Head of caudate nucleus (tissue), 42 donors: ENCODE measurements at regions not wholly inside any gene's neighbourhood (a gene's known extent, or its start where the extent isn't known, plus 50 kb on each side); places are given as distances from the start of the nearest gene placed in this dataset.
A peak's percentile ranks its signal among the peaks of the same experiment; 100 is the strongest.

Source experiments
- DNase-seq, 42 donors: peaks; one replicate each; pipeline versions ENCODE4 v3.0.0 to v3.0.0-alpha.2; 2020 to 2021; ENCODE audit warnings: mixed read lengths in 7 of 42
- intact Hi-C: fragments of 100-400 bp; cut with DNase I; formaldehyde crosslinking; loops from one replicate; pipeline ENCODE4 v1.15.0; 2022

DNA sequence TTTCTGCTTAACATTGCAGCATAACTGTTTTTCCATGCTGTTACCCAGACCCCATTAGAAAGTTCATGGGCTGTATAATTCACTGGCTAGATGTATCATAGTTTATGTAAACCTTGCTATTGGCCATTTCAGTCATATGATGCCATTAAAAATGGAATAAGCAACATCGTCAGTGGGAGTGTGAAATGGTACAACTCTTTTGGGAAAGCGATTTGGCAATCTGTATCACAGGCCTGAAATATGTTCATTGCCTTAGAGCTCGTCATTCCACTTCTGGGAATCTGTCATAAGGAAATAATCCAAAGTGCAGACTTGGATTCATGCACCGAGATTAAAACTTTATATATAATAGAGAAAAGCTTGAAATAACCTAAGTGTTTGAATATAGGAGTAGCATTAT is 77.9 kb upstream of the KLF4 start:
- DNase-seq = no peak
- intact Hi-C loops = no loop called here

DNA sequence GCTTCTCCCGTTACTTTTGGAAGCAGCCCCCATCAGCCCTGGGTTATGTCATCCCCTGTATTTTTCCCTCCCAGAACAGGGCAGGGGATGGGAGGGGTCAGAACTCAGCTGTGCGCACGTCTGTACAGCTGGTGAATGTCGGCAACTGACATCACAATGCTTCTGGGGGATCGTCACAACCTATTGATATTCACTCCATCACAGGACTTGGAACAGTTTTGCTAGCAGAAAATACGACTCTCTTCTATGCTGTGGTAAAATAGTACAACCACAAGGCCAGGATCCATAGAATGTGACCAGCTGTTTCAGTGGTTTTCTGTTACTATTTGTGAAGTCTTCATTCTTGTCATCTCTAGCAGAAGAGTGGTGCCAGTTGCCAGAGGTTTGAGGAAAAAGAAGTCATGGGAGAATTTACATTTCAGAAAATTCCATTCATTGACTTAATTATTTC is 77.1 kb upstream of the KLF4 start:
- no peak for DNase-seq
- intact Hi-C loops = no loop called here

DNA sequence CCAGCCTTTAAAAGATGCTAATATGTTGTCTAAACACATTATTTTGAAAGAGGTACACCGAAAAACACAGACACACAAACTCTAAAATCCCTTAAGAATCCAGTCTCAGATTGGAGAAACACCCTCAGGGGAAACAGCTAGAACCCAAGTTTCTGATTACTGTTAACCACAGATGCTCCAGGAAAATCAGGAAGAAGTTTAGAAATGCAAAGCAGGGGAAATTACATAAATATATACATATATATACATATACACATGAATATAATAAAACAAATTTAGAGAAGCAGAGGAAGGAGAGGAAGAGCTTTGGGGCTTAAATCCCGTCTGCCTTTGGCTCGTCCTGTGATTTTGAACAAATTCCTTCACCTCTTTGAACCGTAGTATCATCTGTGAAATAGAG is 73.2 kb upstream of the KLF4 start:
- DNase-seq = no peak
- intact Hi-C loops = no loop called here

DNA sequence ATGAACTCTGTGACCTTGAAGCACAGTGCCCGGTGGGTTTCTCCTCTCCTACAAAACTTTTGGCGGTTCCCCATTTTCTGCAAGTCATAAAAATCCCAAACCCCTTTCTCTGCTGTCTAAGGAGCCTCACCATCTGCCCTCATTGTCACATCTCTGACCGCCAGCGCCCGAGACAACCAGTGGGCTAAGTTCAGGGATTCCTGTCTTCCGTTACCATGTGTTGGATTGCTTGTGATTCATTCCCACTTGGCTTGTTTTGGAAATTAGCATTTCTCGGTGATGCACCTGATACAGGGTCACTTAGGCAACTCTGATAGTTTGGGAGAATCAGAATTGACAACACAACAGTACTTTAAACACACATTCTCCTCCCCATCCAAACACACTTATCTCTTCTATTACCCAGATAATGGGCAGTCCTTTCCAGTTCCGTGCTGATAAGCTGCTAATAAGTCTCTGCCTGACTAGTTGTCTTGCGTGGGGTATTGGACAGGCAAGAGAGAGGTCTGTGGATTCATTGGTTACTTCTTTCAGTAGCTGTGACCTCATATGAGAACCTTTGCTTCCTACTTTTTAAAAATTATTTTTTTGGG is 70.0 kb upstream of the KLF4 start:
- intact Hi-C loops = no loop called here
- no peak for DNase-seq

DNA sequence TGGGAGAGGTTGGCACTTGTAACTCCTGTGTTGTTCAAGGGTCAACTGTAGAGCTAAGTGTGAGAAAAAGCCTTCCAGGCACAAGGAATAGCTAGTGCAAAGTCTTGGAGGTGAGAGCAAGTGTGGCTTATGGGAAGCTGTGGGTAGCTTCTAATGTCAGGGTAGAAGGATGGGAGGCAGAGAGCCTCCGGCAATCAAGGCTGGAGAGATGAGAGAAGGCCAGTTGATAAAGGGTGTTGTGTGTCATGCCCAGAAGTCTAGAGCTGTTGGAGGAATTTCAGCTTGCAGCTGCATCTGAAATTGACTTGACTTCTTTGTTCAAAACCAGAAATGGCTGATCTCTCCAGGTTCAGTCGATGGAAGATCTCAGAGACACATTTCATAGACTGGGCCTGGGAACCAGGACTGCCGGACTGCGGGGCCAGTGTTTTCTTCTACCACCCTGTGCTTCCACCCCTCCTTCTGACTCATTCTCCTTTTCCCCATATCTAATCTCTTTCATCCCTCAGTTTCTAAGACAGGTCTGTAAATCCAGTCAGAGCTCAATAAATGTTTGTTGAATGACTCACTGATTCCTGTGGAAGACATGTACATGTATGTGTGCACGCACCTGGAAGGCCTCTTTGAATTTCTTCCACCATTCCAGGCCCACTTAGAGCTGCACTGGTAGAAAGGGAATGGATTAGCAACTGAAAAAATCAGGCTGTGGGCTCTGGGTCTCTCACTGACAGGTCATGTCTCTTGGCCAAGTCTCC is 67.8 kb upstream of the KLF4 start:
- intact Hi-C loops = no loop called here
- DNase-seq = peak in 1 of 42 donors; percentile 10

DNA sequence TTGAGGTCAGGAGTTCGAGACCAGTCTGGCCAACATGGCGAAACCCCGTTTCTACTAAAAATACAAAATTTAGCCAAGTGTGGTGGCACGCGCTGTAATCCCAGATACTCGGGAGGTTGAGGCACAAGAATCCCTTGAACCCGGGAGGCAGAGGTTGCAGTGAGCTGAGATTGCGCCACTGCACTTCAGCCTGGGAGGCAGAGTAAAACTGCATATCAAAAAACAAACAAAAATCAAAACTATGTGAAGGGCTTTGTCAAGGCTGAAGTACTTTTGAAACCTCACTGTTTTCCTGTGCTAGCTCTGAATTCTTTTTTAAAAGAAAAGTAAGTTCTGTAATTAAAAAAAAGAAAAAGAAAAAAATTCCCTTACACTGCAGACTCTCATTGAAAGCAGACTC is 65.1 kb upstream of the KLF4 start:
- DNase-seq = no peak
- intact Hi-C loops = no loop called here

DNA sequence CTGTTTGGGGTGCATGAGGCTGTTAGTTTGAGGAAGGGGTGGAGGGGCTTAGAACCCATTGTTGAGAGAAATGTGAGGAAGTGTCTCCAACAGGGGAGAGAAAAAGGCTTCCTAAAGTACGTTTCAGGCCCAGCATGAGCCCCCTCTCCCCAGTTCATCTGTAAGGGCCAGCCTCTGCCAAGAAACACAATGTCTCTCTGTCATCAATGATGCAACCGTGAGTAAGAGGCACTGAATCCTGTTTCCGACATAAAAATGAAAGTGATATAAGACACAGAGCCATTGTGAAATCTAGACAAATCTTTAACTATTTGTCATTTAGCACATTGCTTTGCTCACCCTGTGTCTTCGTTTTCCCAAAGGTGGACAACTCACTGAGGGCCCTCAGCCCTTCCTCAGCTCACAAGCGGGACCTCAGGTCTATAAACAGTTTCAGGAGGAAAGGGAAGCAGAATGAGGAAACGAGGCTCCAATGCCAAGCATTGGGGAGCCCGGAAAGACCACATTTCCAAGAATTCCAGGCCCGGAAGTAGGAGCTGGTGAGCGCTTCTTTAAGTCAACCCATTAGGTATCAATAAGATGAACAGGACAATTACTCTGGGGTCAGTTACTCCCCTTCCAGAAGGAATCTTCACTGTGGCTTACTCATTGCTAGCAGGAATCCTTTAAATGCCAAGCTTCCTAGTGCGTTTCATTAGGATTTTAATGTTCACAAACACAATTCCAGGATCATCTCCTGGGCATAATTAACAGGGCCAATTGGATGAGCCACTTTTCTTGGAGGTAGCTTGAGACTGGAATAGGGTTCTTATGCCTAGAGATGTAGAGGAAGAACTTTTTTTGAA is 59.0 kb upstream of the KLF4 start:
- DNase-seq = peak in 10 of 42 donors; percentile 7 to 47 (median 22)
- intact Hi-C loops = no loop called here

DNA sequence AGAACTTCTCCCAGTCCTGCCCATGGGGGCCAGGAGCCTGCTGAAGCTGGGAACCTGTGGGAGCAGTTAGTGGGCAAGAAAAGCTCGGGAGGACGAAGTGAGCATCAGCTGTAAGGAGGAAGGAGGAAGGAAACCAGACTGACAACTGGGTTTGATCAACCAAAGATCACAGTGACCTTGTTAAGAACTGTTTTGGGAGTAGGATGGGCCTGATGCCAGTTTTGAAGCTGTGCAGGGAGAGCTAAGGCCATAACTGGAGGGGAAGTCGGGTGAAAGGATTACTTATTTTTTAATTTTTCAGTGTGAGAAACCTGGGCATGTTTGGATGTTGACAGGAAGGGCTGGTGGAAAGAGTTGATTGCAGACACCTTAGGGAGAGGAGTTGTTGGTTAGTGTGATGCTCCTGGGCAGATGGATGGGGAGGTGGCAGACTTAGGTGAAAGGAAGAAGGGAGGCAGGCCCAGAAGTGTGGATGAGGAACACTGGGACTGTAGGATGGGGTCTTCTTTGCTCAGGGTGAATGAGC is 58.3 kb upstream of the KLF4 start:
- no peak for DNase-seq
- intact Hi-C loops = no loop called here

DNA sequence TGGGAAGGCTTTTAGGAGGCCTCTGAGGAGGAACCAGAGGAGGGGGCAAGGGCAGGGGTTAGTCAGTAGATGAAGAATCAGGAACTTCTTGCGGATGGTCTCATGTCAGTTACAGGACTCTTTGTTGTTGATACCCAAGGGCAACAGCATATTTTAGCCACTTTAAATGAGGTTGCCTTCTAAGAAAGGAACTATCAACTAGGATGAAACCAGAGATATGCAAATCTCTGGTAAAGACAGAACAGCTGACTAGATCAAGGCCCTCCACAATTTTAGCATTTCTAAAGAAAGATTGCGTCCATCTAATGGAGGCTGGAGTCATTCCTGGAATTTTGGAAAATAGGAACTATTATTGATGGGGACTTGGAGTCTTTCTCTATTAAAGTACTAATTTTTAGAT is 57.7 kb upstream of the KLF4 start:
- intact Hi-C loops = no loop called here

DNA sequence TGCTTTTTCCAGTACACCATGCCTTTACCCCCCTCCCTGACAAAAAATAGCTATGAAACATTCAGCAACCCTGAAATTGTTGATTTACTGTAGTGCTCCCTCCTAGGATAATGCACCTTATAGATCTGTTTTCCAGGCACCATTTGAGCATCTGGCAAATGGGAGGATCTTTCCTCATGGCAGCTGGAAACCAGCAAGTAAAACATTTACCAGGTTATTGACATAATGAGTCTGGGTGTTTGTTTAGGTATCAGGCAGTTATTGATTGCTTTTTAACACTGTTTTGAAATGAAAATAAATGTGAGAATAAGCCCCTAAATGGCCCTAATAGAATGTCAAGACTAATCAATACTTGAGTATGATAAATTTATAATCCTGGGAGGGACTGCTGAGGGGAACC is 57.3 kb upstream of the KLF4 start:
- DNase-seq = no peak
- intact Hi-C loops = no loop called here

More for the DNA sequence above, 57.7 kb upstream of the KLF4 start:
- DNase-seq = no peak

DNA sequence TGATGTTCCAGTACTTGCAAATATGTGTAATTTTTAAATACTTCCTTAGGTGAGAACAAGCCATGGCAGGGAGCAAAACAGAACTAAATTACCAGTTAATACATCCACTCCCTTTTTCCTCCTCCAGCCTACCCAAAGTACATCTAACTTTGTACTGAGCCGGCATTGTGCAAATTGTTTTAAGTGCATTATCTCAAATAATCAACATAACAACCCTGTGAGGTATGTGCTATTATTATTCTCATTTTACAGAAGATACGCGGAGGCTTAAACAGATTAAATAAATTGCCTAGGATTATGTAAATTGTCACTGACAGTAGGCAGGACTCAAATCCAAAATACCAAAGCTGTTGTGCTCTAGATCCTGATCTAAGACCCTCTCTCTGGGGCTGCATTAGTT is 55.5 kb upstream of the KLF4 start:
- intact Hi-C loops = no loop called here
- DNase-seq = no peak

DNA sequence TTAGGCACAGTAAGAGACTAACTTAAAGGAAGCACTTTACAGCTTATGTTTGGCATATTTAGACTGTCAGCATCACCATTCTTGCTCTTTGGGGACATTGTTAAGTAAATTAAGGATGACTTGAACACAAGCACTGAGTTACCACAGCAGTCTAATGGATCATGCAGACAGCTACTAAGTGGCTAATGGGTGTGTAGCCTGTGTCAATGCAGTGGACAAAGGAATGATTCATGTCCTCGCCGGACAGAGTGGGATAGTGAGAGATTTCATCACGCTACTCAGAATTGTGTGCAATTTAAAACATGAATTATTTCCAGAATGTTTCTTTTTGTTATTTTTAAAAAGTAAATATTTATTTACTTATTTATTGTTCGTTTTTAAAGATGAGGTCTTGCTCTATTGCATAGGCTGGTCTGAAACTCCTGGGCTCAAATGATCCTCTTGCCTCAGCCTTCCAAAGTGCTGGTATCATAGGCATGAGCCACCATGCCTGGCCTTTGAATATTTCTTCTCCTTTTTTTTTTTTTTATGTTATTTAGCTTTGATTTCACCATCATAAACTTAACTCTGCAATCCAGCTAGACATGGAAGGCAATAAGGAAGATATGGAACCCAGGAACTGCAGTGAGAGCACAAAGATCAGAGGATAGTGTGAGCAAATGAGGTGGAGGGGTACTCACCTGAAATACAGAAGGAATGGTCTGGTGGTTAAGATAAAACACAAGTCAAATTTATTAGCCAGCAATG is 53.0 kb upstream of the KLF4 start:
- intact Hi-C loops = no loop called here

DNA sequence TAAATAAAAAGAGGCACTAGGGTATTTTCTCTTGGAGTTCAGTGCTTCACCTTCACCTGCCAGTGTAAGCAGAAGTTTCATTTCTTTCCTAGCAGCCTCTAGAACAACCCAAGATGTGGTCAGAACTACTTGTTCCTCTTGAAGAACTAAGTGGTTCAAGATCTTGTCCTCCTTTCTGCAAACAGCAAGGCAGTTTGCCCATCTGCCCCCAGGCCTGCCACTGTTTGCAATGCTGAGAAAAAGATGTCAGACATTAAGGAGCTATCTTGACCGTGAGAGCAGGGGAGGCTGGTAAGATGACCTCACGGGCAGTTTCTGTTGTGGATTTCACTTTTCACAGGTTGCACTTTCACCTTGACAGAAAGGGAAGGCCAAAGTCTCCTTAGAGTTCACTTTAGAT is 52.0 kb upstream of the KLF4 start:
- DNase-seq = no peak

More for the DNA sequence above, 53.0 kb upstream of the KLF4 start:
- no peak for DNase-seq

DNA sequence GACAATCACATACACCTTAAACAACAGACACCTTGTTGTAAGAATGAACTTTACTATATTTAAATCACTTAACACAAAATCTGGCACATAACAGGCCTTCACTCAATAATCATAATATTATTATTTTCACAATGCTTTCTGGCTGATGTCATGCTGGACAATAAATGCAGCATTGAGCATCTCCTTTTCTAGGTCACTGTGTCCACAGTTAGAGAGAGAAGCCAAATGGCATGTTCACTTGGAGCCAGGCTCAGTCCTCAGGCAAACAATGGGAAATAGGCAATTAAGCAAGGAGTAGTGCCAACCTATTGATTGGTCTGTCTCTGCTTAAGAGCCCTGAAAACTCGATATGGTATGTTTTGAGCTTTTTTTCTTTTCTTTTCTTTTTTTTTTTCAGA is 50.6 kb upstream of the KLF4 start:
- intact Hi-C loops = no loop called here
- DNase-seq = no peak

More for the DNA sequence above, 52.0 kb upstream of the KLF4 start:
- intact Hi-C loops = no loop called here

DNA sequence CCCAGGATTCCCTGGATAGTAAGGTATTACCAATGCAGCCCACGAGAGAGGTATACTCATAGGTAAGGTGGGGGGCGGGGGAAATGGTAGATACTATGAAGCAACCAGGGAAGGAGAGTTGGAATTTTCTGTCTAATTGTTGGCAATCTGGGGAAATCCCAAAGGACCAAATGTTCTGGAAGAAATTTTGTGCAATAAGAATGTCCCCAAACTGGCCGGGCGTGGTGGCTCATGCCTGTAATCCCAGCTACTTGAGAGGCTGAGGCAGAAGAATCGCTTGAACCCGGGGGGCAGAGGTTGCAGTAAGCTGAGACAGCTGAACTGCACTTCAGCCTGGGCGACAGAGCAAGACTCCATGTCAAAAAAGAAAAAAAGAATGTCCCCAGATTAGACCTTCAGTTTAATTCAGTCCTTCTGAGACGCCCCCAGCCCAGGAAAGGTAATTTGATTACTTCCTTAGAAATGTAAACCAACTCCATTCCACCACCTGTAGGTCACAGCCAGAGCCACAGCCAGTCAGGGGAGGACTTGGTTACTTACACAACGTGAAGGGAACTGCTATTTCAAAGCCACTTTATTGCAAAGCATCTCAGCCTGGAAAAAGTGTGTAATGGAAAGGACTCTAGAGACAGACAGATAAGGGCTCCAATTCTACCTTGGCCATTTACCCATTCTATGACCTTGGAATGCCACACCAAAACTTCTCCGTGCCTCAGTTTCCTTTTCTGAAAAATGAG is 50.0 kb upstream of the KLF4 start:
- intact Hi-C loops = no loop called here
- DNase-seq = no peak
